SHP77 treated with DMSO at 0.1 percent for 48 hours (cell line): ENCODE measurements at regions not wholly inside any gene's neighbourhood (a gene's known extent, or its start where the extent isn't known, plus 50 kb on each side); places are given as distances from the start of the nearest gene placed in this dataset.

ENCODE experiments used
- DNase-seq: peaks from one replicate; lab custom pipeline; 2025; lab: John Stamatoyannopoulos, UW

DNA sequence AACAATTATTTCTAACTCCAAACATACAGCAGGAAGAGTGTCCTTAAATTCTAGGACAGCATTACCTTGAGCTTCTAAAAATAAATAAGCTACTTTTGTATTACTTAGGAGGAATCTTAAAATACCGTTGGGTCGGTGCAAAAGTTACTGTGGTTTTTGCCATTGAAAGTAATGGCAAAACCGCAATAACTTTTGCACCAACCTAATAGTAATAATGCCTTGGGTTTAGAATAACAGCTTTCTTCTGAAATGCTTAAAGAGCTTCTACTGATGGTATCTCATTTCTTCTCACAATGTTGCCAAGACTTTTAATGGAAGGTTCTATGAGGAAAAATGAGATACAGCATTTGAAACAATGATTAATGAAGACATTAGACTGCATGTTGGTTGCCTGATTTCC is 179.9 kb downstream of the SEC16B start:
- no peak for DNase-seq

DNA sequence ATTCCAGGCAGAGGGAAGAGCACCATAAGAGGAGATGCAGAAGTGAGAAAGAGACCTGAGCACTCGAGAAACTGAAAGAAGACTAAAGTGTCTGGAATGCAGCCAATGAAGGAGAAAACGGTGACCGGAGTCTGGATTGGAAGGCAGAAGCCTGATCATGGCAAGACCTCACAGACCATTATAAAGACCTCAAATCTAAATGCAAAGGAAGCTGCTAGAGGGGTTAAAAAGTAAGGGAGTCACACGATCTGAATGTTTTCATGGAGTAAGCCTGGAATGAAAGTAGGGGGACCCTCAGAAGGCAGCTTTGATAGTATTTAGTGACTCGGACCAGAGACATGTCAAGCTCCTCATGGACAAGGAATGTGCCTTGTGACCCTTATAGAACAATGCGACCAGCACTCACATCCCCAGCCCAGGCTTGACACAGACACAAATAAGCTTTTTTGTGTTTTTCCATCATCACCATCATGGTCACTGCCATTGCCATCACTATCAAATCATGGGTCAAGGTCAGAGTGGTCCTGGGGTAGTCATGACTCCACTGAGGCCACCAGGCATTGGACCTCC is 183.6 kb downstream of the SEC16B start:
- DNase-seq = no peak

DNA sequence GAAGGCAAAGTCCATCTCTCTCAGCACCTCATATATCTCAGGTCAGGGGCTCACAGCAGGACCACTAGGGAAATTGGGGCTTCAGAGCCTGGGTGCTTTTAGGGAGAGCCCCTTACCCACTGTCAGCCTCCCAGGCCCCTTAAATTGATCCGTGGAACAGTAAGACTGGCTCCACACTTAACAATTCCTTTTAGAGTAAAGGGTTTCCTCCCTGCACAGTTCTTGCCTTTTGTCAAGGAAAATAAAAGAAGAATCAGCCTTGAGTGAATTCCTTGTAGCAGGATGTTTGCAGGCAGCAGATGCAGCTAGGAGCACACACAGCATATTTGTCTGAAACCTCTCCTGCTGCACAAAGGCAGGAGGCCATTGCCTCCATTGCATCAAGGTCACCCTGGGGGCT is 184.9 kb downstream of the SEC16B start:
- no peak for DNase-seq

DNA sequence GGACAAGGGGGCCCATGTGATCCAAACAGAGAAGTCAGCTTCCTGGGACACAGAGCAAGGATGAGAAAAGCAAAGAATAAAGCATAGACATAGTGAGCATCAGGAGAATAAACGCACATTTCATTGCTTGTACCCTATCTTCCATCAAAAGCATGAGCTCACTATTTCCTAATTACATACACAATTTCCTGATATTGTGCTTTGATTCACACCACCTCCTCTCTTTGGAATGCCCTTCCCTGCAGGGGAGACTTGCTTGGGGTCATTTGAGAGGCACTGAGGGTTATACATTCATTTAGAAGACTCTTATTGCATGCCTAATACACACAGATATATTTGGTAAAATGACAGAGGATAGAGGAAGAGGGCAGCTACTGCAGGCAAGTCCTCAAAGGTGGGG is 185.4 kb downstream of the SEC16B start:
- DNase-seq = no peak

DNA sequence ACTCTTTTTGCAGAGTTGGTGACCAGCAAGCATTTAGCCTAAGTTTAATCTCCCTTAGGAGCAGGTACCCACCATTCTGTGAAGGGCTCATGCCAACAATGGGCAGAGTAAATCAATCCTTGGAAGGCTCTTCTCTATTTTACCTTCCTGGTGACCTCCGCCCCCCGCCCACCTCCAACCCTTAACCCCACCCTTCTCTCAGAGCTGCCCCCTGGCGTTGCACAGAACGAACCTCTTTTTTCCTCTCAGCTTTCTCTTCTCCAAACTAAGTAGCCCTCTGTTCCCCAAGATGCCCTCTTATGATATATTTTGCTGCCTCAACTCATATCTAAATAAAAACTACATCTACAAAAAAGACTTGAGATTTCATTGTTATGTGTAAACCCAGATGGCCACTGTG is 186.8 kb downstream of the SEC16B start:
- no peak for DNase-seq

DNA sequence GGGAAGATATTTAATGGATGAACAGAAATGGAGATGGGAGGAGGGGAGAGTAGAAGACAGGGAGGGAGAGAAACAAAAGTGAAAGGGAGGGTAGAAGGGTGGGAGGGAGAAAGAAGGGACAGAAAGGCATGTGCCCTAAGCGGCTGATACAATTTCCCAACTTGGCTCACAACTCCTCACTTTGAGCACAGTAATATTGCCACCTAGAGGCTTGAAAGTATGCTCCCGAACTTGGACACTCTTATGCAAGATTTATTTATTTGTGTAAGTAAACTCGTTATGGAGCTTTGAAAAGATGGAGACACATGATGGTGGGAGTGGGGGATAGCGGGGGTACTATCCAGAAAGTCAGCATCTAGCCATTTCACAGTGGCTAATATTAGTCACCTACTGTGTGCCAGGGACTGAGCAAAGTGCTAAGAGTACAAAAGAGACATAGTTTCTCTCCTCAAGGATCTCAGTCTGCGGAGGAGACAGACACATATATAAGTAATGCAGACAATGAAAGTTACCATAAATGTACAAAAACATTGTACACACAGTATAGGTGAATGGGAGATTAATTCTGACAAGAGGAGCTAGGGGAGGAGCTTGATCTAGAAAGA is 189.7 kb downstream of the SEC16B start:
- DNase-seq = peak; percentile 16

DNA sequence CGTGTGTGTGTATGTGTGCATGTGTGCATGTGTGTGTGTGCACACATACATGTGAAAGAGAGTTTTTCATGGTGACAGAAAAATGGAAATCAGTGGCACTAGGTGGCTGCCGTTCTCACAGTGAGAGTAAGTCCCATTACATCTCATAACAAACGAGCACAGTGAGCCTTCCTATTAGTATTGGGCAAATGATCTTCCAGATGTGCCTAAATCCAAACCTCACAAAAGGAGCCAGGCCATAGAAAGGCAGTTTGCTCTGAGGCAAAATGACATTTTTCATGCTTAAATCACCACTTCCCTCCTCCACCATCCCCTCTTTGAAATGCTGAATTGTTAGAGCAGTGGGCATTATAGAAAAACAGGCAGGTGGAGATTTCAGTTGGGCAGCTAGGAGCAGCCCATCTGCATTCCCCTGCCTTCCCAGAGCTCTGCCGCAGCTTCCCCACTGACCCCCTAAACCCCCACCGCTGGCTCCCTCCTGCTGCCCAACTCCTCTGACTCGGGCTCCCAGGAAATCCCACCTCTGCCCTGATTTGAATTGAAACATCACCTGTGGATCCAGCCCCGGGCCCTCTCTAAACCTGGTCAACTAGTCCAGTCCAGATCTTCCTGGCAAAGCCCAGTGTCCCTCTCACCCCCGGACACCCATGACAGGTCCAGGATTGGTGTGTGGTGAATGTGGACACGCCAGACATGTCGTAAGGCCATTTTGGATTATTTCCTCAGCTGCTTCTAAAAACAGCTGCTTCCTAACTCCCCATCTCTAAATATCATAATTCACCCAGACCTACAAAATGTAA is 190.5 kb downstream of the SEC16B start:
- DNase-seq = no peak

DNA sequence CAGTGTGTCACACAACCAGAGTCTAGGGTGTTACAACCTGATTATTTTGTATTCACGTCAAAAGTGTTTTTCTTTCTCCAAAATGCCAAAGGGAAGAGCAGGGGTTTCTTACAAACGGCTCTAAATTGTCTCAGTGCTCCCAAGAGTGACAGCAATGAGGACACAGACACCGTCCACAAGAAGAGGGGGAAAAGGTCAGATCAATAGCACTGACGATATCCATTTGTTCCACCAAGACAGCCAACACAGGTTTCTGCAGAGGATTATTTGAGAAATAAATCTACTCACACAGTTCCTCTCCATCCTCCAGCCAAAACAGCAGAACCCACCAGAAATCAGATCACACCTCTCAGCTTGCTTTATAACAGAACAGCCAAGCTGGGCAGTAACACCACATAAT is 193.9 kb downstream of the SEC16B start:
- no peak for DNase-seq

DNA sequence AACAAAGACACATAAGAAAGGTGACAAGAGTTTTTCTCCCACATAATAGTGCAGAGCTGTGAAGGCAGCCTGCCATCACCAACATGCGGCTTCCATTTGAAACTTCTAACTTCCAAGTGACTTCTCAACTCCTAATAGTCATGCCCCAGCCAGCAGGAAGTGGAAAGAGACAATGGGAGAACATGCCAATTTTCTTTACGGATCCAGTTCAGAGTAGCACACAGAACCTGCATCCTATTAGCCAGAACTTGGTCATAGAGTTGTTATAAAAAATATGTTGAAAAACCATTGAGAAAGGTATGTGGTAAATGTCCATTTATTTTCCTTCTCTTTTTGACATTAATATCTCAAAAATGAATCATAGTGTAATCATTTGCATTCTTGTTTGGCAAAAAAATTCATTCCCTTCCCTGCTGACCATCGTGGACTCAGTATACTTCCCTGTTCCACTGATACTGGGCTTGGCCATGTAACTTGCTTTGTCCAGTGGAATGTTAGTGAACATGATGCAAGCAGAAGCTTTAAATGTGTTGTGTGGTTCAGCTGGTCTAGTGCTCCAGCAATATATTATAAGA is 197.4 kb downstream of the SEC16B start:
- DNase-seq = no peak

DNA sequence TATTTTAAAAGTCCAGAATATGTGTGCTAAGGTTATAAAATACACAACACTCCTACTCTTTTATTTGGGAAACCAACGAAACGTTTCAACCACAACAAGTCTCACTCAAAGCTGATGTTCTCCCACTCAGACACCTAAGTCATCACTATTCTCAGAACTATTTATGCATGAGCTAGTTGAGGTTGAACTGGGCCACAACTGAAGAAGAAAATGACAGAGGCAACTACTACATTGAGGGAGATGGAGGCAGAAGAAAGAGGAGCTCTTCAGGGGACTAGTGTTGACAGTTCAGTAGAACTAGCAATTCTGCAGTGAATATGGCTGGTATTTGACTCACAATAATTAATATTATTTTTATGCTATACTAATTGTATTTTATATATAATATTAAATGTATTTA is 198.2 kb downstream of the SEC16B start:
- DNase-seq = no peak

DNA sequence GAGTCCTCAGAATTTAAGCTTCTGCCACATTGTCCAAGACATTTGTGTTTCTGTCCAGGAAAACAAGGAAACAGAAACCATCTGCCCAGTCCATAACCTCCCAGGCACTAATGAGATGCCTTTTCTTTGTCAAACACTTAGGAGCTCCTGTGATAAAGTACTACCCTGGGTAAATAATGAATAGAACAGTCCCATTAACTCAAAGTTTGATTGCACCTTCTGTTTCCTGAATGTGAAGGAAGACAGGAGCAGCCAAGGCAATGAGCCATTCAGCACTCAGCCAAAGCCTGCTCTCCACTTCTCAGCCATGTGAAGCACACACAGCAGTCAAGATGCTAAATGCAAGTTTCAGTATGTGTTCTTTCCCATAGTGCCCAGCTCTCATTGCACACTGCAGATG is 199.8 kb downstream of the SEC16B start:
- no peak for DNase-seq

DNA sequence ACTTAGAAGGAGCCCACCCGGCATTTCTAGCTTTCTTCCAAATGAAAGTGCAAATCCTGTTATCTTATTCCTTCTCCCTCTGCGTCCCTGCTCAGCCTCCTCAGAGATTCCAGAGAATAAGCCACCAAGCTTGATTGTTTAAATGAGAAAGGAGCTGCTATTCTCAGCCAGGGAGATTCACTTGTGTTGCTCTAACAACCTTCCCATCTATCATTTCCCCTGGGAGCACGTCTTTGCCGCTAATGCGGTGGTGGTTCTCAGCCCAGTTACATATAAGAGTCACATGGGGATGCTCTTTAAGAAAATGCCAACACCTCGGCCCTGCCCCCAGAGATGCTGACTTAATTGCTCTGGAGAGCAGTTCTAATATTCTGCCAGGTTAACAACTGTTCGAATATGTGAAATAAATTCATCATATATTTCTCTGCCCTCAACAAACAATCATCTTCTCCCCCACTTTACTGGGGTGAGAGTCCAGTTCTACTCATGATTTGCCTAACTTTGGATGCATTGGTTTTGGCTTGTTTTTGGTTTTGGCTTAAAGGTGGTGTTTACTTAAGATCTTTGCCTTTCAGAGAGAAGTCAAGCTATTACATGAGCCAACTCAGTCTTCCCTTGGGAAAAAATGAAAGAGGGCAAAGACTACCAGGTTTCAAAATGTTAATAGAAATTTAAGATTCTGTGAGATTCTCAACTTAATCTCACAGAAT is 213.9 kb downstream of the SEC16B start:
- no peak for DNase-seq

DNA sequence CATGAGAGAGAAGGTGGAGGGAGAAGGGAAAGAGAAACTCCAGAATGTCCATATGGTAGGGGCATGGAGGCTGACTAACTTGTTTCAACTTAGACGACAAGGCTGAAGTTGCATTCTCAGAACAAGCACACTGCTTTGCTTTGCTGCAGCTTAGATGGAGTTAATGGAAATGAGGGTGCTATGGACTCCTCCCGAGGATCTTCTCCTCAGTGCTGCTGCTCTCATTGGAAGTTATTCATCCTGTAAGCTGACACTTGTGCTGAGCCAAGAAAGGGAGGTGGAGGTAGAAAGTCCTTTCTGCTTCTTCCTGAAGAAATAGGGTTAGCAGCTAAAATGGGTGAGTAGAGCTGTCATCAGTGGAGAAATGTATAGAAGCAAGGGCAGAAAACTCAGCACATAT is 215.3 kb downstream of the SEC16B start:
- no peak for DNase-seq

DNA sequence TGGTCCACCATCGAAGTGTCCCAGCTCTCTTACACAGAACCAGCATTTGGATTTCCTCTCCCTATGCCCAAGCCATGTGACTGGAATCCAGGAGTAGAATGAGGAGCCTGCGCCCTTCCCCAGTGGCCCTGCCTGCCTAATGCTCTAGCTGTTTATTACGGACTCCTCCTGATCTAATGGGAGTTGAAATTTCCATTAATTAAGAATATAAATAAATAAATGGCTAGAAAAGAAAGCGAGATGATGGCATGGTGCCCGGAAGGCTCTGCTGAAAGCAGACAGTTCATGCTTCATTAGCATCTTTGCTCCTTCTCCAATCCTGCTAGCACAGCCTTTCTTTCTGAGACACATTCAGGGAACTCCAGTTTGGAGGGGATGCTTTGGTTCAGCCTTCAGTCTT is 216.2 kb downstream of the SEC16B start:
- DNase-seq = no peak

DNA sequence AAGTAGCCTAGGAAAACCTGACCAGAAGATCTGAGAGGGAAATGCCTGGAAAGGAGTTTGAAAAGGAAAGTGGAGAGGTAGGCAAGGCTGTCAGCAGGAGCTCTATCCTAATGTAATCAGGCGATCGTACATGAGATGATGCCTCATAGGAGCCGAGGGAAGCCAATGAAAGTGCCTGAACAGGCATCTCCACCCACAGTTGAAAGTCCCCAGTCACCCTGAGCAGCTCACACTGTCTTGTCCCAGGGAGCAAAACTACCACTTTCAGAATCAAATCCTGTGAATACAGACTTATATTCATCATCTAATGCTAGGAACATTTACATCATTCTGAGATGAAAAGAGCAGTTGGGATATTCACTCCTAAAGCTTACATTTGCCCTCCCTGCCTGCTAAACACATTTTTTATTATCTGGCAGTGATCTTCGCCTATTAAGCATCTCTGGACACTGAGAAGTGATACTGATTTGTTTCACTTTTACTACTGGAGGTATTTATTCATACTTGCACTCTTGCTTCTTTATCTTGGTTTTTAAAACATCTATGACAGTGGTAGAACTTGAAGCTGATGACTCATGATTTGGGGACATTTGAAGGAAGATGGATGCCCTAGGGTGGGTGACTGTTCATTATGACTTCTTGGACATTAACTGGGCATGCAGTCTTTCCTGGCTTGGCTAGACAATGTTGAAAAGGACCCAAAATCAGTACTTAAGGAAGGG is 221.6 kb downstream of the SEC16B start:
- no peak for DNase-seq

DNA sequence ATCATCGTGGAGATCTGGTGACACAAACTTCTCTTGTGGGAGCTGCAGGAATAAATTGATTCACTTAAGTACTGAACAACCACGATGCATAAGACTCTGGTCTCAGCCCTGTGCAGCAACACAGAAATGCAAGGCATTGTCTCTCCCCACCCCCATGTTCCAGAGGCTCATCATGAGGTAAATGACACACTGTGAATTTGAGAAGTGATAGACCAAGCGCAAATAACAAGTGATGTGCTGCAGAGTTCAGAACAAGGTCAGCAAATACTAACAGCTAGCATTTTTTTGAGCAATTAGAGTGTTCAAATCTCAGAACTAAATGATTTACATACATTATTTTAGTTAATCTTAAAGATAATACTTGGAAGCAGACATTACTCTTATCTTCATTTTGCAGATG is 223.7 kb downstream of the SEC16B start:
- no peak for DNase-seq

DNA sequence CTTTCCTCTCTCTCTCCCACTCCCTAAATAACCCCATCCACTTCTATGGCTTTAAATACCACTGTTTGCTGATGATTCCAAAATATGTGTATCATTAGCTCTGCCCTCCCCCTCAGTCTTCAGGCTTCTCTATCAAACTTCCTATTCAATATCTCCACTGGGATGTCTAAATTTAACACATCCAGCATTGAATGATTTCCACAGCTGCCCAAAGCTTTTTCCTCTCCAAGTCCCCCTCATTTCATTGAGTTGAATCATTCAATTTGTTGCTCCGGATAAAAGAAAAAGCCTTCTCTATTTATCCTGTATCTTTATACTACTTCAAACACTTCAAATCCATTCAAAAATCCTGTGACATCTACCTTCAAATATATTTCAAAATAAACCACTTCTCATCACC is 225.0 kb downstream of the SEC16B start:
- DNase-seq = no peak

DNA sequence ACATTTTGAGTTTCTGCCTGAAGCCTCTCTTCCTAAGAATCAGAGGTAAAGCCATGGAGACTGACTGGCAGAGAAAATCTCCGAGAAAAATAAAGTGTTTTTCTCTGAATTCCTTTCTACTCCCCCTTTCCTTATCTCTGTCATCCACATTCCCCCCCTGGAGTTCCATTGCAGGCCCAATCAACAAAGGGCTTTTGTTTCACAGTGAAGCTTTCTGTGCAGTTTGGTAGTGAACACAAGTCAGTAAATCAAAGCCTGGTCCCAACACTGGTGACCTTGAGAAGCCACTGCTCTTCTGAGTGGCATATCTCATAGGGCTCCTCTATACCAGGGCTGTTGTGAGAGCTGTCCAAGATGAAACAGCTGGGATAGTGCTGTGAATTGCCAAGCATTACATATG is 228.4 kb downstream of the SEC16B start:
- no peak for DNase-seq

DNA sequence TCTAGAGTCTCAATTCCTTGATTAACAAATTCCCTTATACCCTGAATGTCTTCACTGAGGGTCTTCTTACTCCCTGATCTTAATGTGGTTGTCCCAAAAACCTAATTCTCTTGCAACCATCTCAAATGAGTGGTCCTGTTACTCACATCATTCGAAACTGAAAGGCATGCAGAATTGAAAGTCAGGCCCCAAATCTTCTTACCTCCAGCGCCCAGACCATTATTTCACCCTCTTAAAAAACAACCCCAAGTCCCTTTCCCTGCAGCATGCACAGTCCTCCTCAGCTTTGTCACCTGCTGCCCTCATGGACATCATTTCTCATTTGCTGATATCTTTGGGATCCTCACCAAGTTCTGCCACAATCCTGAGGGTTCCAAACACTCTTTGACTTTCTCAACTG is 230.1 kb downstream of the SEC16B start:
- no peak for DNase-seq

DNA sequence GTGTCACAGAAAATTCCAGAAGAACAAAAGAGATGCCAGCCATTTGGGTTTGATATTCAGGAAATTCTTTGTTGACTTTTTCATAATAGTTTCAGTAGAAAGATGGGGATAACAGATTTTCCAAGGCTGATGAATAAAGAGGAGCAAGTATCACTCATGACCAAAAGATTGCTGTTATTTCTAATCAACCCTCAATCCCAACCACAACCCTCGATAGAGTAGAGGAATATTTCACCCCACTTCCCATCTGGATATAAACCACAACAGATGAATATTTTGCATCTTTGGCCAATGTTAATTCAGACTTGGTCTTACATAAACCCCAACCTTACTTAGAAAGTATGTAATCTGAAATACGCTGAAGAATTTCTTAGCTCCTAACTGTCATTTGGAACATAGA is 232.4 kb downstream of the SEC16B start:
- DNase-seq = no peak

DNA sequence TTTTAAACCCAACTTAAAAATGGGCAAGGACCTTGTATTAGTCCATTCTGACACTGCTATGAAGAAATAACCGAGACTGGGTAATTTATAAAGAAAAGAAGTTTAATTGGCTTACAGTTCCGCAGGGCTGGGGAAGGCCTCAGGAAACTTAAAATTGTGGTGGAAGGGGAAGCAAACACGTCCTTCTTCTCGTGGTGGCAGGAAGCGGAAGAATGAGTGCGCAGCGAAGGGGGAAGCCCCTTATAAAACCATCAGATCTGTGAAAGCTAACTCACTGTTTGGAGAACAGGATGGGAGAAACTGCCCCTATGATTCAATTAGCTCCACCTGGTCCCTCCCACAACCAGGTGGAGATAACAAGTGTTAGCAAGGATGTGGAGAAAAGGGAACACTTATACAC is 237.7 kb downstream of the SEC16B start:
- DNase-seq = no peak

DNA sequence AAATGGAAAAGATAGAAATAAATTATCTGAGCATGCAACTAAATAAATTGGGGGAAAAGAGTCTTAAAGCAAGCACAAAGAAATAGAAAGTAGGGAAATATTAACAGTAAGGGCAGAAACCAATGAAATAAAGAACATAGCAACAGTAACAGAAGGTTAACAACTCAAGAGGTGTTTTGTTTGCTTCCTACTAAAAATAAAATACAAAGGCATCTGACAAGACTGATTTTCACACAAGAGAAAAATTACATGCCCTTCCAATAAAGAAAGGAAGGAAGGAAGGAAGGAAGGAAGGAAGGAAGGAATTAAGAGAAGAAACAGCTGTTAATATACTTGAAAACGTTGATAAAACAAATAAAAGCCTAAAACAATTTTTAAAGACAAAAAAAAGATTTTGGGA is 240.2 kb downstream of the SEC16B start:
- DNase-seq = no peak
